ENCODE measurements at regions not wholly inside any gene's neighbourhood (a gene's known extent, or its start where the extent isn't known, plus 50 kb on each side); places are given as distances from the start of the nearest gene placed in this dataset.

- no peaks in the 10 kb centered on the region for H3K27me3 ChIP-seq (replicated peaks in 1 of 4; ENCODE audit: control insufficient read depth in 3 of 4, extremely low read depth in 1 of 4, insufficient read depth in 3 of 4, low read length in 3 of 4)
- peaks cover 0 to 4% (median 0%) of the 10 kb centered on the region in 4 experiments; a peak in 1 of 7 replicates for H3K4me1 ChIP-seq (replicated peaks in 1 of 4; ENCODE audit: control insufficient read depth in 3 of 4, insufficient read depth in 4 of 4, low read length in 3 of 4)
- no peak overlapping the region for H3K4me2 ChIP-seq (ENCODE audit: insufficient read depth in 1 of 2, low read depth in 2 of 2, low read length in 2 of 2)
- H4K91ac ChIP-seq (replicated peaks; ENCODE audit: insufficient read length, low read length): no peak overlapping the region
- no peak overlapping the region for H2AK5ac ChIP-seq (ENCODE audit: low read depth, low read length)
- no peaks in the 10 kb centered on the region for H3K79me2 ChIP-seq (ENCODE audit: control insufficient read depth in 1 of 2, insufficient read depth in 2 of 2, low read length in 2 of 2)
- H2AFZ ChIP-seq (ENCODE audit: low read length): no peak overlapping the region
- H3K9ac ChIP-seq (replicated peaks in 1 of 4; ENCODE audit: extremely low read depth in 1 of 4, low read depth in 3 of 4, low read length in 3 of 4): no peak overlapping the region
- no peak overlapping the region for H4K5ac ChIP-seq (ENCODE audit: insufficient read length, low read depth, low read length)
- 100% methylated on average over 1 of the region's 1 CpG; no CpG with 5 or more reads in 1 of the 2 experiments for WGBS, 2 experiments (ENCODE audit: extremely low coverage in 1 of 2, insufficient coverage in 1 of 2, insufficient read length in 1 of 2, insufficient replicate concordance in 2 of 2, low coverage in 1 of 2, low lambda C conversion rate in 2 of 2, missing lambda C conversion rate in 1 of 2)
- H3K36me3 ChIP-seq (ENCODE audit: control insufficient read depth in 2 of 4, insufficient read depth in 4 of 4, low read length in 3 of 4): no peaks in the 10 kb centered on the region
- H3K4ac ChIP-seq (replicated peaks; ENCODE audit: insufficient read length, low read depth, low read length): no peak overlapping the region
- H3K27ac ChIP-seq (ENCODE audit: low read depth, low read length): no peak overlapping the region
- H2BK5ac ChIP-seq (ENCODE audit: low read depth, low read length): no peak overlapping the region
- no peak overlapping the region for H3K56ac ChIP-seq (replicated peaks; ENCODE audit: insufficient read length, low read depth, low read length)
- H4K8ac ChIP-seq (ENCODE audit: extremely low read depth, insufficient read depth, low read length): no peak overlapping the region
- FAIRE-seq (no peak), DNase-seq (ENCODE audit: low read depth in 1 of 2, low spot score in 2 of 2) (no peak)
- H2BK120ac ChIP-seq (replicated peaks; ENCODE audit: low read depth, low read length): no peak overlapping the region
- no peak overlapping the region for H2BK20ac ChIP-seq (ENCODE audit: low read length)
- no peaks in the 10 kb centered on the region for H4K20me1 ChIP-seq (replicated peaks in 1 of 2; ENCODE audit: control insufficient read depth in 1 of 2, insufficient read depth in 2 of 2, low read length in 2 of 2)
- H3K23ac ChIP-seq (ENCODE audit: insufficient read length): no peak overlapping the region
- H3K9me3 ChIP-seq (ENCODE audit: insufficient read depth in 2 of 2, low read depth in 1 of 2, low read length in 1 of 2): no peaks in the 10 kb centered on the region
- no peaks in the 10 kb centered on the region for H3K79me1 ChIP-seq (ENCODE audit: low read depth, low read length)
- ChIA-PET CTCF (ENCODE audit: partially characterized antibody) (no interaction called here), POLR2A (ENCODE audit: partially characterized antibody) (no interaction called here)
- no peak overlapping the region for H3K14ac ChIP-seq (ENCODE audit: insufficient read length)
- H3K23me2 ChIP-seq (ENCODE audit: low read depth, low read length): no peaks in the 10 kb centered on the region
- no peak overlapping the region for H2BK15ac ChIP-seq (ENCODE audit: low read length)
- H3K18ac ChIP-seq (ENCODE audit: extremely low read depth, low read length): no peak overlapping the region
- no peak overlapping the region for H3K4me3 ChIP-seq (ENCODE audit: extremely low read depth in 1 of 4, insufficient read depth in 2 of 4, low read depth in 3 of 4, low read length in 4 of 4)
- H2BK12ac ChIP-seq (ENCODE audit: low read depth, low read length): no peak overlapping the region
- TF ChIP-seq POLR2A (IDR thresholded peaks at IDR 0.05; ENCODE audit: control extremely low read depth in 1 of 2, low read depth in 2 of 2, low read length in 2 of 2) (no peak), SAP30 (IDR thresholded peaks at IDR 0.05; ENCODE audit: insufficient read depth, insufficient replicate concordance, low read length) (no peak), EP300 (IDR thresholded peaks at IDR 0.05; ENCODE audit: borderline replicate concordance in 1 of 2, low read depth in 2 of 2, low read length in 2 of 2) (no peak), RNF2 (IDR thresholded peaks at IDR 0.05; ENCODE audit: borderline replicate concordance, low read depth, low read length, missing control alignments, poor library complexity, severe bottlenecking) (no peak)
Observed at GRCh38 chr13:106113796-106114195, 421.7 kb downstream of the EFNB2 start.
